BE2C (cell line): ENCODE measurements at regions not wholly inside any gene's neighbourhood (a gene's known extent, or its start where the extent isn't known, plus 50 kb on each side); places are given as distances from the start of the nearest gene placed in this dataset.

ENCODE experiments used
- DNase-seq: peaks from one replicate; pipeline ENCODE4 v3.0.0-alpha.2; 2020
- H3K27me3 ChIP-seq: fragments of 250-450 bp; sonication (Bioruptor Pico); 2 replicates; pipeline ENCODE4 v1.5.1; 2020; ENCODE audit warnings: mild to moderate bottlenecking
- H3K36me3 ChIP-seq: fragments of 250-450 bp; sonication (Bioruptor Pico); 2 replicates; pipeline ENCODE4 v1.5.1; 2020; ENCODE audit warnings: mild to moderate bottlenecking
- H3K4me1 ChIP-seq: fragments of 250-450 bp; sonication (Bioruptor Pico); 2 replicates; pipeline ENCODE4 v1.5.1; 2020
- H3K4me3 ChIP-seq: 2 replicates; pipeline ENCODE4 v1.5.1; 2011; ENCODE audit warnings: low read depth, low read length
- H3K9me3 ChIP-seq: fragments of 250-450 bp; sonication (Bioruptor Pico); 2 replicates; pipeline ENCODE4 v1.5.1; 2020
- TF ChIP-seq, protein P1 (sequence below): IDR thresholded peaks from 2 replicates; pipeline ENCODE4 v1.5.1; 2012; ENCODE audit warnings: mild to moderate bottlenecking, low read depth, low read length

GRCh38 chr14:100674897-100675619, 51.6 kb upstream of the DLK1 start:
- Histone ChIP-seq H3K9me3 (no peaks in the 10 kb centered on the region), H3K4me3 (no peak overlapping the region), H3K36me3 (no peaks in the 10 kb centered on the region), H3K27me3 (no peaks in the 10 kb centered on the region), H3K4me1 (peaks cover 66% of the 10 kb centered on the region)
- DNase-seq, result peak; percentile 72
- TF ChIP-seq, protein P1, sequence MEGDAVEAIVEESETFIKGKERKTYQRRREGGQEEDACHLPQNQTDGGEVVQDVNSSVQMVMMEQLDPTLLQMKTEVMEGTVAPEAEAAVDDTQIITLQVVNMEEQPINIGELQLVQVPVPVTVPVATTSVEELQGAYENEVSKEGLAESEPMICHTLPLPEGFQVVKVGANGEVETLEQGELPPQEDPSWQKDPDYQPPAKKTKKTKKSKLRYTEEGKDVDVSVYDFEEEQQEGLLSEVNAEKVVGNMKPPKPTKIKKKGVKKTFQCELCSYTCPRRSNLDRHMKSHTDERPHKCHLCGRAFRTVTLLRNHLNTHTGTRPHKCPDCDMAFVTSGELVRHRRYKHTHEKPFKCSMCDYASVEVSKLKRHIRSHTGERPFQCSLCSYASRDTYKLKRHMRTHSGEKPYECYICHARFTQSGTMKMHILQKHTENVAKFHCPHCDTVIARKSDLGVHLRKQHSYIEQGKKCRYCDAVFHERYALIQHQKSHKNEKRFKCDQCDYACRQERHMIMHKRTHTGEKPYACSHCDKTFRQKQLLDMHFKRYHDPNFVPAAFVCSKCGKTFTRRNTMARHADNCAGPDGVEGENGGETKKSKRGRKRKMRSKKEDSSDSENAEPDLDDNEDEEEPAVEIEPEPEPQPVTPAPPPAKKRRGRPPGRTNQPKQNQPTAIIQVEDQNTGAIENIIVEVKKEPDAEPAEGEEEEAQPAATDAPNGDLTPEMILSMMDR, result no peak

DNA sequence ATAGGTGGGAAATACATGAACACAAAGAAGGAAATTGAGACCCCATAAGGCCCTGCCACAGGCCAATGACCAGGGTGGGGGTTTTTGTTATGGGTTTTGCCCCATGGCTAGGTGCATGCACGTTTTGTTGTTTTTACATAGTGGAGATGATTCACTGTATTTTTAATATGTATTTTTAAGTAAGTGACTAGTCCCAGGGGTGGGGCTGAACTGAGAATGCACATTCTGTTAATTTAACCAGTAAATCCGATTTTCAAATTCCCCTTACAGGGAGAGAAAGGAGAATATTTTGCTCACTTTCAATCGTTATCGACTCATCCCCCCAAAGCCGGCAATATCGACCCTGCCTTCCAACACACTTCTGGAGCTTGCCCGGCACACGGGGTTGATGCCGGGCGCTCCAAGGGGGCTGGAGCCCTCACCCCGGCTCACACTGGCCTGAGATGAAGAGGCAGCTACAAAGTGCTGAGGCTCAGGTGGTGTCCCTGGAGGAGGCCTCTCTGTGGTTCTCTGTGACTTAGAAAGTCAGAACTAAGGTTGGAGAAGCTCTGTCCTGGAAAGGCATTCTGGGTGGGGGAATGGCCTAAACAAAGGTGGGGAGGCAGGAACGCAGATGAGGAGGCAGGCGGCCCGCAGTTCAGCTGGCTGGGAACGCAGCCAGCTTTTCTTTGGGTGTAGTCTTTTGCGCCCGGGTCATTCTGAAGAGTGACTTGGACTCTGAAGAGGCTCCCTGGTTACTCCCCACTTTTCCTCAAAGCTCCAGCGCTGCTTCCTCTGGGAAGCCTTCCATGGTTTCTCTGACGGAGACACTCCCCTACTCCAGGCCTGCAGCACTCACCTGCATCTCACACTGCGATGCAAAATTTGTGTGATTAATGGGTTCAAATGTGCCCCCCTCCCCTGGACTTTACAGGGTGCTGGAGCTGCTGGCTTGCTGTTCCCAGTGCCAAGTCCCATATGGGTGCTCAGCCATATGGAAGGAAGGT, 50.7 kb upstream of the DLK1 start:
- H3K9me3 ChIP-seq, result no peaks in the 10 kb centered on the region
- no peak for DNase-seq
- H3K4me1 ChIP-seq, result peaks cover 75% of the 10 kb centered on the region
- H3K36me3 ChIP-seq, result no peaks in the 10 kb centered on the region
- TF ChIP-seq, protein P1, result no peak
- no peak overlapping the region for H3K4me3 ChIP-seq
- no peaks in the 10 kb centered on the region for H3K27me3 ChIP-seq
